GM12872 (cell line): ENCODE measurements at regions not wholly inside any gene's neighbourhood (a gene's known extent, or its start where the extent isn't known, plus 50 kb on each side); places are given as distances from the start of the nearest gene placed in this dataset.

ENCODE experiments used
- CTCF ChIP-seq: IDR thresholded peaks from 3 replicates; pipeline ENCODE4 v1.5.1; 2011; ENCODE audit warnings: low read depth, mild to moderate bottlenecking, low read length, moderate library complexity; ENCODE audit not compliant: insufficient read depth

DNA sequence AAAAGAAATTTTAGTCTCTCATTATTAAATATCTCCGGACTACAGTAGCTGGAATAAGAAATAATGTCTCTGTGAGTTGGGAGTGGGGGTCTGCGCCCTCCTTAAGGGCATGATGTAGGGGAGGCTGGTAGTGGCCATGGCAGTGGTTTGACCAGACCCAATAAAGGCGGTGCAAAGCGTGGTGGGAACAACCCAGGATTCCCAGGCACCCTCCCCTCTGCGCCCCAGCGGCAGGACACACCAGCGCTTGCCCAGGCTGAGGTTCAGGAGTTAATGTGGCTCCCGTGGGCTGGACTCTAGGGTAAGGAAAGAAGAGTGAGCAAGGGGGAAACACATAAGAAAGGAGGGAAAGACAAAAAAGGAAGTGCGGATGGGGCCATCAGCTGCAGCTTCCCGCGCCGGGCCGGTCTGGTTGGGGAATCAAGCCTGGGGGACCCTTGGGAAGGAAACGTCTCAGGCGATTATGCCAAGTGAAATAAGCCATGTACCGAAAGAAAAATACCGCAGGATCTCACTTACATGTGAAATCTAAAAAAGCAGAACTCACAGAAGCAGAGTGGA, 157.5 kb upstream of the SMIM31 start:
- TF ChIP-seq CTCF: no peak

- no peak for TF ChIP-seq CTCF
Measured at GRCh38 chr4:164596927-164597326, 157.0 kb upstream of the SMIM31 start.

- no peak for TF ChIP-seq CTCF
Measured at GRCh38 chr4:164601653-164602052, 152.3 kb upstream of the SMIM31 start.

GRCh38 chr4:164606478-164606877, 147.5 kb upstream of the SMIM31 start:
- TF ChIP-seq CTCF: no peak

DNA sequence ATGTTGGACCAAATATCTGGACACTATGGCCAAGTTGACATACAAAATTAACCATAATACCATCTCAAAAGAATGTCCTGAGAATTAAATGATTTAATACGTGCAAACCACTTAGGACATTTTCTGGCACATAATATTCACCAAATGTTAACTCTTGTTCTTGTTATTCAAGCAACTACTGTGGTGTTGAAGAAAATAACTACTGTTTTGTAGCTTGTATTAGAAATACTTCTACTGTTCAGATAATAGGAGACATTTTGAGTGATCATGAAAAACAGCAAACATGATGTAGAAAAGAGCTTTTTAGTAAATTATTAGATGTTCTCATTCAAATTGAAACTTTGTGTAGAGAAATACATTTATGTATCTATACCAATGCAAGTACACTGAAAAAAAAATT, 140.7 kb upstream of the SMIM31 start:
- TF ChIP-seq CTCF: no peak

GRCh38 chr4:164613792-164614191, 140.1 kb upstream of the SMIM31 start:
- no peak for TF ChIP-seq CTCF

DNA sequence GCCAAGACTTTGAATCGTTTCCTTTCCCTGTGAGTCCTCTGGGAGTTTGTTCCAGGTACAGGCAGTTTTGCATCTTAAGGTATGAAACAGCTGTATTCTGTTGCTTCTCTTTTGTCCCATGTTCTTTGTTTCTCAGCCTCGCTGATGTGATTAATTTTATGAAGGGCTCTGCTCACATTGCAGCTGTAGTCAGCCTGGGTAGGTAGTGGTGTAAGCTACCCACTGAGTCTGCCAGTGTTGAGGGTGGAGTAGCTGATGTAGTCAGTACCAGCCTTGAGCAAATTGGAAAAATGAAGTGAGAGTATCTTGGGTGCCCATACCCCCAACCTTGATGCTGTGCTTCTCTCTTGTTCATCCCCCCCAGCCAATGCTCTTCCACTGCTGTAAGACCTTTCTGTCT, 139.6 kb upstream of the SMIM31 start:
- TF ChIP-seq CTCF: no peak
